ENCODE measurements at regions not wholly inside any gene's neighbourhood (a gene's known extent, or its start where the extent isn't known, plus 50 kb on each side); places are given as distances from the start of the nearest gene placed in this dataset.

- TF ChIP-seq POLR2A (IDR thresholded peaks at IDR 0.05; ENCODE audit: low read depth, low read length) (no peak), SPI1 (IDR thresholded peaks at IDR 0.05; ENCODE audit: low read depth, low read length) (no peak)
These were observed 211.5 kb upstream of the BLID start for GRCh38 chr11:122327528-122327927.

Measured in GM12891 (cell line).